ENCODE measurements at regions not wholly inside any gene's neighbourhood (a gene's known extent, or its start where the extent isn't known, plus 50 kb on each side); places are given as distances from the start of the nearest gene placed in this dataset.

DNA sequence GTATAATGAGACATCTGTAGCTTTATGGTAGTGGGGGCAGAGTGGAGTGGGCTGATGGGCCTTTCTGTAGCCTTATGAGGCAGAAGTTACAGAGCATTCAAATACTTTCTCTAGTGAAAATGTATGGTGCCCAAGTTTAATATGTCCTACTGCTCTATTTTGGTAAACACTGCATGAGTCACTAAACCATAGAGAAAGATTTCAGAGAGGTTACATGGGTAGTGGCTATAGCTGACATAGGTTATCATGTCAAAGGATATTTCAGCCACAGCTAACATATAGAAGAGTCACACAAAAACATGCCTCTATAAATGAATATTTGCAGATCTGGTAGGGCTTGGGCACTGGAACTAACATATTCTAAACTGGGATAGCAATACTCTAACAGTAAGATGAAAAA is 212.4 kb upstream of the USP25 start:
- Histone ChIP-seq H3K27ac (no peak overlapping the region), H3K4me1 (peaks cover 0 to 3% (median 0%) of the 10 kb centered on the region in 4 donors), H3K36me3 (no peaks in the 10 kb centered on the region), H3K27me3 (no peaks in the 10 kb centered on the region), H3K4me3 (no peak overlapping the region), H3K9me3 (no peaks in the 10 kb centered on the region)
- DNase-seq, result no peak
- TF ChIP-seq, protein P1, sequence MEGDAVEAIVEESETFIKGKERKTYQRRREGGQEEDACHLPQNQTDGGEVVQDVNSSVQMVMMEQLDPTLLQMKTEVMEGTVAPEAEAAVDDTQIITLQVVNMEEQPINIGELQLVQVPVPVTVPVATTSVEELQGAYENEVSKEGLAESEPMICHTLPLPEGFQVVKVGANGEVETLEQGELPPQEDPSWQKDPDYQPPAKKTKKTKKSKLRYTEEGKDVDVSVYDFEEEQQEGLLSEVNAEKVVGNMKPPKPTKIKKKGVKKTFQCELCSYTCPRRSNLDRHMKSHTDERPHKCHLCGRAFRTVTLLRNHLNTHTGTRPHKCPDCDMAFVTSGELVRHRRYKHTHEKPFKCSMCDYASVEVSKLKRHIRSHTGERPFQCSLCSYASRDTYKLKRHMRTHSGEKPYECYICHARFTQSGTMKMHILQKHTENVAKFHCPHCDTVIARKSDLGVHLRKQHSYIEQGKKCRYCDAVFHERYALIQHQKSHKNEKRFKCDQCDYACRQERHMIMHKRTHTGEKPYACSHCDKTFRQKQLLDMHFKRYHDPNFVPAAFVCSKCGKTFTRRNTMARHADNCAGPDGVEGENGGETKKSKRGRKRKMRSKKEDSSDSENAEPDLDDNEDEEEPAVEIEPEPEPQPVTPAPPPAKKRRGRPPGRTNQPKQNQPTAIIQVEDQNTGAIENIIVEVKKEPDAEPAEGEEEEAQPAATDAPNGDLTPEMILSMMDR (IDR thresholded peaks at IDR 0.05), result no peak
- TF ChIP-seq POLR2A (IDR thresholded peaks at IDR 0.05), result no peak
- TF ChIP-seq POLR2AphosphoS5 (IDR thresholded peaks at IDR 0.05), result no peak
- TF ChIP-seq EP300 (IDR thresholded peaks at IDR 0.05), result no peak
- no peak for ATAC-seq (ENCODE audit: low FRiP score in 2 of 2)

DNA sequence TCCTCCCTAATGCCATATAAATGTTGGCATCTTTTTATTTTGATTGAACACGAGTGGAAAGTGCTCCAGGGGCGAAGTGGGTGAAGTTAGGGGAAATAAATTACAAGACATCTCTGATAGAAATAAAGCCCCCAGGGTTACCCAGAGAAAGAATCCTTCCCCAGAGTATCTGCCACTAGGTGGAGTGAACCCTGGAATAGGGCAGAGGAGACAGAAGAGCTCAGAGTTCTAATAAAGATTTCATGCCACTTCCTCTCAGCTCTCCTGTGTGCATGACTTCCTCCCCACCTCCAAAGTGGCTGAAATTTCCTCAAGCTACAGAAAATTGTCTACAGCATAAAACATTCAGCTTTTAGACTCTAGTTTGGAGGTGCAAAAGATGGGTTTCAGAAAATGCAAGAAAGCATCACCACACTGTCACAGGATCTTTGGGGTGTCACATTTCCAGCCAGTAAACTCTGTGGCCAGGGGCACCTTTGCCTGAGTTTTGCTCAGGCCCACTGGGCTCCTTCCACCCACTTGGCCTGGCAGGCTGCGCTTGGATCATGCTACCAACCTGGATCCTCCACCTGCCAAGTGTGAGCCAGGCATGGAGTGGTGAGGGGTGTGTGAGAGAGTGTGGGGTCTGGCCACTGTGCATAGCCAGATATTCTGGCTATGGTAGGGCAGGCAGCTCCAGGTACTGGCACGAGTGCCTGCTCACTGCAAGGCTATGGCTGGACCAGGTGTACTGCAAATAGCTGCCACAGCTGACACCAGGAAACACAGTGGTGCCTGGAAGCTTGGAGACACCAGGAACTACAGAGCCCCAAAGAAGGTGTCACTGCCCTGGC is 208.8 kb upstream of the USP25 start:
- peak in 1 of 2 donors; percentile 49 for ATAC-seq (ENCODE audit: low FRiP score in 2 of 2)
- no peak for TF ChIP-seq POLR2A (IDR thresholded peaks at IDR 0.05)
- TF ChIP-seq EP300 (IDR thresholded peaks at IDR 0.05), result no peak
- no peak for TF ChIP-seq POLR2AphosphoS5 (IDR thresholded peaks at IDR 0.05)
- TF ChIP-seq, protein P1 (IDR thresholded peaks at IDR 0.05), result no peak
- WGBS, 2 donors, result 83 to 84% methylated on average over 2 to 4 of the region's 4 CpGs
- no peak overlapping the region for H3K27ac ChIP-seq
- no peaks in the 10 kb centered on the region for H3K36me3 ChIP-seq
- H3K27me3 ChIP-seq, result no peaks in the 10 kb centered on the region
- no peaks in the 10 kb centered on the region for H3K4me1 ChIP-seq
- DNase-seq, result peak in 1 of 2 donors; percentile 6
- H3K4me3 ChIP-seq, result no peak overlapping the region
- no peaks in the 10 kb centered on the region for H3K9me3 ChIP-seq

DNA sequence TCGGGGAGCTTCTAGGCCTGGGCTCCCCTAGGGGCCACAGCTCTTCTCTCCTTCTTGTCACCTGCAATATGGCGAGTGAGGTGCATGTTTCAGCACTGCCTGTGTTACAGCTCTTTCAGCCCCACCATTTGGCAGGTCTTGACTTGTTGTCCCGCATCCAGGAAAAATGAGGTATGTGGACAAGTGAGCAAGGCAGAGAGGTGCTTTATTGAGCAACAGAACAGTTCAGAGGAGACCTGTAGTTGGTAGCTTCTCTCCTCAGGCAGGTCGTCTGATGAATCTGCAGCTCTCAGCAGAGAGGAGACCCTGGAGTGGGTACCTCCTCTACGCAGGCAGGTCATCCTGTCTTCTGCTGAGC is 208.2 kb upstream of the USP25 start:
- TF ChIP-seq POLR2AphosphoS5 (IDR thresholded peaks at IDR 0.05), result no peak
- TF ChIP-seq EP300 (IDR thresholded peaks at IDR 0.05), result no peak
- TF ChIP-seq, protein P1 (IDR thresholded peaks at IDR 0.05), result no peak
- TF ChIP-seq POLR2A (IDR thresholded peaks at IDR 0.05), result no peak
- 95 to 96% methylated on average over 4 to 5 of the region's 5 CpGs for WGBS, 2 donors
- DNase-seq, result no peak

DNA sequence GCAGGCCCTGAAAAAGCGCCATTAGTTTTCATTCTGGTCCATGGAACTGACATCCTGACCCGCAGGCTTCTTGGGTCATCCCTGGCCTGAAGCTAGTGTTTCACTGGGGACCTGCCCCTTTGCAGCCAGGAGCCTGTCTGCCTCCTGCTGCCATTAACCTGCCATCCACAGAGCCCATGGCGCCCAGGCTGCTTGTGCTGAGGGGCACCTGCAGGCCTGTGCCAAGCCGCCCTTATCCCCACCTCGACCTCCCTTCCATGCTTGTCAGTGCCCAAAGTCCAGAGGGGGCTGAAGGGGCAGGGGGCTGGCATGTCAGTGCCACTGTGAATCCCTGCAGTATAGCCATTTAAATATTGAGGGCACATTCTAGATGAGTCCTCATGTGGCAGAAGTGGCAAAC is 207.6 kb upstream of the USP25 start:
- H3K27me3 ChIP-seq, result no peaks in the 10 kb centered on the region
- no peak for ATAC-seq (ENCODE audit: low FRiP score in 2 of 2)
- H3K4me3 ChIP-seq, result no peak overlapping the region
- peak in 1 of 2 donors; percentile 39 for DNase-seq
- H3K36me3 ChIP-seq, result no peaks in the 10 kb centered on the region
- 88 to 100% methylated on average over 2 to 5 of the region's 5 CpGs for WGBS, 2 donors
- no peak overlapping the region for H3K27ac ChIP-seq
- no peaks in the 10 kb centered on the region for H3K9me3 ChIP-seq
- peaks cover 0 to 8% (median 0%) of the 10 kb centered on the region in 4 donors for H3K4me1 ChIP-seq
- TF ChIP-seq EP300 (IDR thresholded peaks at IDR 0.05) (no peak), POLR2A (IDR thresholded peaks at IDR 0.05) (no peak), POLR2AphosphoS5 (IDR thresholded peaks at IDR 0.05) (no peak)
- TF ChIP-seq, protein P1 (IDR thresholded peaks at IDR 0.05), result no peak

More for the DNA sequence above, 208.2 kb upstream of the USP25 start:
- no peaks in the 10 kb centered on the region for H3K9me3 ChIP-seq
- no peak overlapping the region for H3K4me3 ChIP-seq
- H3K36me3 ChIP-seq, result no peaks in the 10 kb centered on the region
- H3K27ac ChIP-seq, result no peak overlapping the region
- no peaks in the 10 kb centered on the region for H3K27me3 ChIP-seq
- ATAC-seq (ENCODE audit: low FRiP score in 2 of 2), result peak in 1 of 2 donors; percentile 51
- peaks cover 0 to 3% (median 0%) of the 10 kb centered on the region in 4 donors for H3K4me1 ChIP-seq

DNA sequence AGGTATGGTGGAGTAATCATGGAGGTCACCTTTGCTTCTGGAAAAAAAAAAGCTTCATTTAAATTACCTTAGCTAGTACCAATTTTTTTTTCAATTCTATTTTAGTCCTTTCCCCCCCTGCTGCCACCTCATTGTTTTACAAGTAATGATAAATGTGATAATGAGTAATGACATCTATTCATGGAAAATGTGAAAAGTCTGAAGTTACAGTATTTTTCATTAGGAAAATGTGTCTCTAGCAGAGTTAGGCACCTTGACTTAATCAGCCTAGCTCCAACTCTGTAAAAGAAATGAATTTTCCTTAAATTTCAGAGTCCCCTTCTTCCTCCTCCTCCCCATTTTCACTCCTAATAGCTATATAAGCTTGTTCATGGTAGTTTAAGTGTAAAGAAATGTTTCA is 204.9 kb upstream of the USP25 start:
- no peaks in the 10 kb centered on the region for H3K27me3 ChIP-seq
- no peak for ATAC-seq (ENCODE audit: low FRiP score in 2 of 2)
- TF ChIP-seq POLR2AphosphoS5 (IDR thresholded peaks at IDR 0.05) (no peak), EP300 (IDR thresholded peaks at IDR 0.05) (no peak), POLR2A (IDR thresholded peaks at IDR 0.05) (no peak)
- TF ChIP-seq, protein P1 (IDR thresholded peaks at IDR 0.05), result no peak

More for the DNA sequence above, 204.9 kb upstream of the USP25 start:
- no peak overlapping the region for H3K27ac ChIP-seq
- DNase-seq, result no peak
- no peaks in the 10 kb centered on the region for H3K36me3 ChIP-seq
- H3K4me3 ChIP-seq, result no peak overlapping the region
- peaks cover 0 to 8% (median 0%) of the 10 kb centered on the region in 4 donors for H3K4me1 ChIP-seq
- H3K9me3 ChIP-seq, result no peaks in the 10 kb centered on the region
